HepG2 (cell line): ENCODE measurements at regions not wholly inside any gene's neighbourhood (a gene's known extent, or its start where the extent isn't known, plus 50 kb on each side); places are given as distances from the start of the nearest gene placed in this dataset.

ENCODE experiments used
- ATAC-seq: fragments of 200-7000 bp; cut with Tn5 transposase; 3 replicates; pipeline ENCODE4 v1.9.1; 2020; ENCODE audit warnings: mild to moderate bottlenecking, moderate library complexity
- BruUV-seq: library from RNA; stranded (reverse); fragments of 400-500 nt; replicated peaks from 2 replicates; lab custom pipeline; 2021; lab: Mats Ljungman, UMichigan
- CTCF ChIA-PET: fragments of 300-600 bp; formaldehyde crosslinking; extraction: SDS; loops from one replicate; lab custom pipeline; 2021; ENCODE audit warnings: low total read pairs, inconsistent platforms, low intra/inter-chr PET ratio; lab: Yijun Ruan, JAX
- POLR2A ChIA-PET: fragments of 350-600 bp; sonication (Branson Sonifier 250); formaldehyde crosslinking; loops from one replicate; lab custom pipeline; 2020; ENCODE audit warnings: antibody characterized with exemption, inconsistent platforms; lab: Yijun Ruan, JAX
- DNase-seq: peaks from one replicate; pipeline ENCODE4 v3.0.0-alpha.2; 2015; ENCODE audit warnings: low spot score
- FAIRE-seq: peaks from 3 replicates; lab custom pipeline; 2011; peaks lifted over from hg19 to GRCh38; lab: Jason Lieb, UNC
- H2AFZ ChIP-seq: one replicate; pipeline ENCODE4 v1.6.1; 2011; ENCODE audit warnings: low read length, inconsistent platforms
- H3K27ac ChIP-seq: fragments of 300-600 bp; 3 replicates; pipeline ENCODE4 v1.8.0; 2011; ENCODE audit warnings: mixed run types, mild to moderate bottlenecking, mixed read lengths, low read length, inconsistent platforms; ENCODE audit not compliant: insufficient read depth; ENCODE audit errors: extremely low read length
- H3K27me3 ChIP-seq, 2 experiments: fragments of 200-600 bp in 1 of 2; 2 replicates in 1 of 2; 3 replicates in 1 of 2; pipeline versions ENCODE4 v1.6.0 to v1.8.0; 2011; ENCODE audit warnings: low read length in 2 of 2, mild to moderate bottlenecking in 2 of 2, moderate library complexity in 2 of 2, inconsistent platforms in 1 of 2; ENCODE audit not compliant: insufficient read depth in 2 of 2, control insufficient read depth in 1 of 2
- H3K36me3 ChIP-seq, 2 experiments: fragments of 200-600 bp in 1 of 2; replicated peaks in 1 of 2; 2 replicates in 1 of 2; 3 replicates in 1 of 2; pipeline versions ENCODE4 v1.5.1 to v1.8.0; 2011; ENCODE audit warnings: low read length in 2 of 2, inconsistent platforms in 1 of 2; ENCODE audit not compliant: insufficient read depth in 2 of 2, control insufficient read depth in 1 of 2
- H3K4me1 ChIP-seq: 2 replicates; pipeline ENCODE4 v1.5.1; 2012; ENCODE audit warnings: low read length, inconsistent platforms; ENCODE audit not compliant: insufficient read depth
- H3K4me2 ChIP-seq: 2 replicates; pipeline ENCODE4 v1.6.0; 2011; ENCODE audit warnings: low read depth, low read length, inconsistent platforms
- H3K4me3 ChIP-seq, 3 experiments: fragments of 200-600 bp in 1 of 3; sonication (generic), shearing (Covaris generic) in 1 of 3; replicated peaks in 1 of 3; 2 replicates each; pipeline ENCODE4 v1.5.1; 2011 to 2016; ENCODE audit warnings: low read length in 3 of 3, inconsistent platforms in 2 of 3, low read depth in 2 of 3, mild to moderate bottlenecking in 2 of 3, control low read depth in 1 of 3, mixed read lengths in 1 of 3; ENCODE audit not compliant: insufficient read depth in 1 of 3
- H3K79me2 ChIP-seq: one replicate; pipeline ENCODE4 v1.6.1; 2011; ENCODE audit warnings: low read length, inconsistent platforms; ENCODE audit not compliant: insufficient read depth
- H3K9ac ChIP-seq: 2 replicates; pipeline ENCODE4 v1.6.0; 2011; ENCODE audit warnings: mild to moderate bottlenecking, low read depth, low read length, inconsistent platforms; ENCODE audit not compliant: insufficient read depth
- H3K9me3 ChIP-seq: 2 replicates; pipeline ENCODE4 v1.5.1; 2012; ENCODE audit warnings: mild to moderate bottlenecking, low read length
- H4K20me1 ChIP-seq: 2 replicates; pipeline ENCODE4 v1.6.0; 2011; ENCODE audit warnings: inconsistent platforms, mild to moderate bottlenecking, low read length, moderate library complexity; ENCODE audit not compliant: insufficient read depth
- AGO1 ChIP-seq: fragments of 200-400 bp; formaldehyde crosslinking; IDR thresholded peaks from 2 replicates; pipeline ENCODE4 v1.6.1; 2017; ENCODE audit warnings: mild to moderate bottlenecking, low read depth, low read length, moderate library complexity; ENCODE audit not compliant: poor library complexity, severe bottlenecking
- AGO2 ChIP-seq: fragments of 200-400 bp; formaldehyde crosslinking; optimal IDR thresholded peaks from 2 replicates; pipeline ENCODE3; 2017; ENCODE audit warnings: mild to moderate bottlenecking, low read depth, low read length, moderate library complexity
- HNF1A ChIP-seq, 2 experiments: sonication (generic) in 1 of 2; formaldehyde crosslinking in 1 of 2; IDR thresholded peaks; 2 replicates each; pipeline versions ENCODE4 v1.4.0 to v1.6.1; 2016 to 2020; ENCODE audit warnings: borderline replicate concordance in 1 of 2, low read depth in 1 of 2, mild to moderate bottlenecking in 1 of 2, missing genetic modification reagents in 1 of 2
- MAFF ChIP-seq: IDR thresholded peaks from 2 replicates; pipeline ENCODE4 v1.6.1; 2011; ENCODE audit warnings: low read depth, low read length, improper control_type of control experiment
- MAFK ChIP-seq, 2 experiments: IDR thresholded peaks in 1 of 2; conservative IDR thresholded peaks in 1 of 2; 2 replicates each; pipeline ENCODE4 v1.6.1; 2011; ENCODE audit warnings: improper control_type of control experiment in 2 of 2, low read length in 2 of 2
- NR1H2 ChIP-seq: sonication (generic); formaldehyde crosslinking; IDR thresholded peaks from 2 replicates; pipeline ENCODE4 v1.8.1; 2022; ENCODE audit warnings: low read depth, missing genetic modification reagents, borderline replicate concordance
- TRIM24 ChIP-seq: sonication (generic); formaldehyde crosslinking; IDR thresholded peaks from 2 replicates; pipeline ENCODE4 v1.8.0; 2022; ENCODE audit warnings: mild to moderate bottlenecking, missing genetic modification reagents
- ZFP1 ChIP-seq: IDR thresholded peaks from 2 replicates; pipeline ENCODE4 v1.6.1; 2016
- ZNF660 ChIP-seq: sonication (generic); formaldehyde crosslinking; IDR thresholded peaks from 2 replicates; pipeline ENCODE4 v1.5.1; 2020; ENCODE audit warnings: mild to moderate bottlenecking, low read depth, missing genetic modification reagents, borderline replicate concordance
- WGBS: methylation state at CpG from one replicate; pipeline ENCODE4 v1.1.6; 2017; ENCODE audit warnings: low lambda C conversion rate; 5-methylcytosine and 5-hydroxymethylcytosine counted together
- in situ Hi-C: cut with HindIII; loops from 2 replicates; pipeline ENCODE4 v1.10.0; 2017; ENCODE audit warnings: low pct_unique_long_range_greater_than_20kb; ENCODE audit not compliant: extremely low pct_ligation_motif_present
- intact Hi-C: fragments of 100-400 bp; cut with micrococcal nuclease; formaldehyde crosslinking; loops from one replicate; pipeline ENCODE4 v1.10.0; 2022; ENCODE audit not compliant: unreplicated experiment

DNA sequence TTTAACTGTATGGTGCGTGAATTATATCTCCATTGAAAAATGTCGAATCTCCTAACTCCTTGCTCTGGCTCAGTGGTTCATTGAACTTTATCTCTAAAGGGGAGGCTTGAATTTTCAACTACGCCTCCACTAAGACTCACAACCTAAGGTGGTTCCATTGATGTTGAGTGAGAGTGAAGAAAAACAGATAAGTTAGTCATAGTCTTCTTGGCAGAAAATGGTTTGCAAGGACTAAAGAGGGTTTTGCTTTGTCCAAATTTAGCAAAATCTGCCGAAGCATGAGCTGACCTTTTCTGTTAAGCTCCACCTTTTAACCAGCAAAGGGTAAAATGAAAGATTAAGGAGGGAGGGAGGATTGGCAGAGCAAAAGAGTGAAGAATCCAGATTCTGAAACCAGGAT lies 290.2 kb upstream of the SPTLC3 start (continued):
- TF ChIP-seq AGO1 (no peak), ZFP1 (CRISPR knock-in tag) (no peak), TRIM24 (CRISPR knock-in tag) (no peak), ZNF660 (CRISPR knock-in tag) (no peak)

- Histone ChIP-seq H4K20me1 (no peaks in the 10 kb centered on the region), H3K36me3 (no peaks in the 10 kb centered on the region), H3K9ac (no peak overlapping the region), H3K27me3 (no peaks in the 10 kb centered on the region), H3K4me2 (no peak overlapping the region), H3K79me2 (no peaks in the 10 kb centered on the region), H3K4me1 (no peaks in the 10 kb centered on the region), H3K4me3 (no peak overlapping the region), H3K9me3 (no peaks in the 10 kb centered on the region), H2AFZ (no peak overlapping the region), H3K27ac (no peak overlapping the region)
- ATAC-seq (no peak), DNase-seq (no peak), FAIRE-seq (no peak)
- no TSS peak for BruUV-seq
- WGBS, result 40% methylated on average over 2 of the region's 2 CpGs
- ChIA-PET POLR2A (no interaction called here), CTCF (no interaction called here)
- in situ Hi-C loops, result no loop called here
- TF ChIP-seq MAFK (conservative IDR thresholded peaks at IDR 0.05 in 1 of 2, IDR thresholded peaks at IDR 0.05 in 1 of 2; ENCODE audit: low read length in 2 of 2) (peak; percentile 64 to 92), MAFF (peak; percentile 79), HNF1A (IDR thresholded peaks at IDR 0.05; ENCODE audit: low read depth) (no peak), HNF1A (CRISPR knock-in tag; IDR thresholded peaks at IDR 0.05; ENCODE audit: borderline replicate concordance) (no peak), NR1H2 (CRISPR knock-in tag) (no peak), AGO2 (no peak)
- intact Hi-C loops, result no loop called here
Measured at GRCh38 chr20:12721636-12722035, 287.1 kb upstream of the SPTLC3 start.
